BE2C (cell line): ENCODE measurements at regions not wholly inside any gene's neighbourhood (a gene's known extent, or its start where the extent isn't known, plus 50 kb on each side); places are given as distances from the start of the nearest gene placed in this dataset.

Experiments
- DNase-seq: peaks from one replicate; pipeline ENCODE4 v3.0.0-alpha.2; 2020
- H3K27me3 ChIP-seq: fragments of 250-450 bp; sonication (Bioruptor Pico); 2 replicates; pipeline ENCODE4 v1.5.1; 2020; ENCODE audit warnings: mild to moderate bottlenecking
- H3K36me3 ChIP-seq: fragments of 250-450 bp; sonication (Bioruptor Pico); 2 replicates; pipeline ENCODE4 v1.5.1; 2020; ENCODE audit warnings: mild to moderate bottlenecking
- H3K4me1 ChIP-seq: fragments of 250-450 bp; sonication (Bioruptor Pico); 2 replicates; pipeline ENCODE4 v1.5.1; 2020
- H3K4me3 ChIP-seq: 2 replicates; pipeline ENCODE4 v1.5.1; 2011; ENCODE audit warnings: low read depth, low read length
- H3K9me3 ChIP-seq: fragments of 250-450 bp; sonication (Bioruptor Pico); 2 replicates; pipeline ENCODE4 v1.5.1; 2020
- TF ChIP-seq, protein P1 (sequence below): IDR thresholded peaks from 2 replicates; pipeline ENCODE4 v1.5.1; 2012; ENCODE audit warnings: mild to moderate bottlenecking, low read depth, low read length

DNA sequence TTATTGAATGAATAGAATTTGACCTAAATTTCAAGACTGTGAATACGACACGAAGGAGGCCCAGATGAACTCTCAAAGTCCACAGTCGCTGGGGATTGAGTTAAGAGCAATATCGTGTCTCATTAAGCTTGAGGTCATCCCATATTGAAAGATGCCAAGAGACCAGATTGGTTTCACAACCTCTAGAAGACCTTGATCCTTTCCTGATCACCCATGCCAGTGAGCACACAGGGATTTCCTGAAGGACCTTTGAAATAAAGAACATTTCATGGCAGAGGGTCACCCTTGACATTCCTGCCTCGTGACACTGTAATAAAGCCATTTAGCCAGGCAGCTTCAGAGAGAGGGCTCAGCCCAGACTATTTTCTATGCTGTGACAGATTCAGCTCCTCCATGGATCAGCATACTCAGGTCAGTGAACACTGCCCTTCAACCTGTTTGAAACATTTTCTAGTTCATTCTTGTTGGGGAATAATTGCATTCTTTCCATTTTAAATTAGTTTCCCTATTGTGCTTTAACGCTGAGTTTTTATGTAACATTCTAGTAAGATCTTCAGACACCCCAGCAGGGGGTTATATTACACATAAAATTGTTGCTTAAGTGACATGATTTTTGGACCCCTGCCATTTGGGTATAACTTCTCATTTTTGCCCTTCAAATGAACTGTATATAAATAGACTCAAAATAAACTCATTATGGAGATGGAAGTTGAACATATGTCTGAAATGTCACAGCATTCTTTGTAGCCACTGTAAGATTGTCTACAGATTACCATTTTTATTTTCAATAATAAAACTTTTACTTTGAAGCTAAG is 213.2 kb downstream of the C12orf50 start:
- no peaks in the 10 kb centered on the region for H3K9me3 ChIP-seq
- no peaks in the 10 kb centered on the region for H3K27me3 ChIP-seq
- DNase-seq: no peak
- no peak overlapping the region for H3K4me3 ChIP-seq
- H3K36me3 ChIP-seq: no peaks in the 10 kb centered on the region
- H3K4me1 ChIP-seq: no peaks in the 10 kb centered on the region
- TF ChIP-seq, protein P1, sequence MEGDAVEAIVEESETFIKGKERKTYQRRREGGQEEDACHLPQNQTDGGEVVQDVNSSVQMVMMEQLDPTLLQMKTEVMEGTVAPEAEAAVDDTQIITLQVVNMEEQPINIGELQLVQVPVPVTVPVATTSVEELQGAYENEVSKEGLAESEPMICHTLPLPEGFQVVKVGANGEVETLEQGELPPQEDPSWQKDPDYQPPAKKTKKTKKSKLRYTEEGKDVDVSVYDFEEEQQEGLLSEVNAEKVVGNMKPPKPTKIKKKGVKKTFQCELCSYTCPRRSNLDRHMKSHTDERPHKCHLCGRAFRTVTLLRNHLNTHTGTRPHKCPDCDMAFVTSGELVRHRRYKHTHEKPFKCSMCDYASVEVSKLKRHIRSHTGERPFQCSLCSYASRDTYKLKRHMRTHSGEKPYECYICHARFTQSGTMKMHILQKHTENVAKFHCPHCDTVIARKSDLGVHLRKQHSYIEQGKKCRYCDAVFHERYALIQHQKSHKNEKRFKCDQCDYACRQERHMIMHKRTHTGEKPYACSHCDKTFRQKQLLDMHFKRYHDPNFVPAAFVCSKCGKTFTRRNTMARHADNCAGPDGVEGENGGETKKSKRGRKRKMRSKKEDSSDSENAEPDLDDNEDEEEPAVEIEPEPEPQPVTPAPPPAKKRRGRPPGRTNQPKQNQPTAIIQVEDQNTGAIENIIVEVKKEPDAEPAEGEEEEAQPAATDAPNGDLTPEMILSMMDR: no peak

DNA sequence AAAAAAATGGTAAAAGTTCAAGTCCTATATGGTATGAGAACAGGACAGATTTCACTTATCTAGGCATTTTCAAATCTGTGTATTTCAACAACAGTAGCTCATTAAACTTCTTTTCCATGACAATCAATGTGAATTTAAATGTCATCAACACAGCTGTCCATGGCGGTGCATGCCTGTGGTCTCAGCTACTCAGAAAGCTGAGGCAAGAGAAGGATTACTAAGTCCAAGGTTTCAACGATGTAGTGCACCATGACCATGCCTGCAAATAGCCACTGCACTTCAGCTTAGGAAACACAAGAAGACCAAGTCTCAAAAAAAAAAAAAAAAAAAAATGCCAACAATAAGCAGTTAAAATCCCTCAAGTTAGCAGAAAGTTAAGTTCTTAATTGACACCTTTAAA is 214.6 kb downstream of the C12orf50 start:
- no peaks in the 10 kb centered on the region for H3K36me3 ChIP-seq
- TF ChIP-seq, protein P1: no peak
- H3K27me3 ChIP-seq: no peaks in the 10 kb centered on the region
- H3K9me3 ChIP-seq: no peaks in the 10 kb centered on the region
- H3K4me3 ChIP-seq: no peak overlapping the region
- no peak for DNase-seq
- no peaks in the 10 kb centered on the region for H3K4me1 ChIP-seq

- DNase-seq: no peak
- Histone ChIP-seq H3K36me3 (no peaks in the 10 kb centered on the region), H3K4me3 (no peak overlapping the region), H3K9me3 (no peaks in the 10 kb centered on the region), H3K27me3 (no peaks in the 10 kb centered on the region), H3K4me1 (no peaks in the 10 kb centered on the region)
- TF ChIP-seq, protein P1: no peak
Observed at GRCh38 chr12:87813476-87814234, 215.5 kb downstream of the C12orf50 start.

GRCh38 chr12:87812681-87813080 is 216.5 kb downstream of the C12orf50 start:
- Histone ChIP-seq H3K36me3 (no peaks in the 10 kb centered on the region), H3K4me3 (no peak overlapping the region), H3K9me3 (no peaks in the 10 kb centered on the region), H3K4me1 (no peaks in the 10 kb centered on the region), H3K27me3 (no peaks in the 10 kb centered on the region)
- TF ChIP-seq, protein P1: no peak
- no peak for DNase-seq

GRCh38 chr12:87812030-87812429 is 217.2 kb downstream of the C12orf50 start:
- no peak overlapping the region for H3K4me3 ChIP-seq

More at GRCh38 chr12:87812030-87812429, 217.2 kb downstream of the C12orf50 start:
- no peak for DNase-seq
- H3K4me1 ChIP-seq: no peaks in the 10 kb centered on the region
- H3K36me3 ChIP-seq: no peaks in the 10 kb centered on the region
- H3K9me3 ChIP-seq: no peaks in the 10 kb centered on the region
- no peaks in the 10 kb centered on the region for H3K27me3 ChIP-seq
- TF ChIP-seq, protein P1: no peak
